Activated CD8-positive, alpha-beta memory T cell treated with anti-CD3 and anti-CD28 coated beads for 36 hours (primary cell): ENCODE measurements at regions not wholly inside any gene's neighbourhood (a gene's known extent, or its start where the extent isn't known, plus 50 kb on each side); places are given as distances from the start of the nearest gene placed in this dataset.

Experiments
- CTCF ChIA-PET: fragments of 350-600 bp; sonication (Branson Sonifier 250); formaldehyde crosslinking; loops from one replicate; lab custom pipeline; 2021; ENCODE audit warnings: antibody characterized with exemption; lab: Charles Lee
- POLR2A ChIA-PET: fragments of 350-600 bp; sonication (Branson Sonifier 250); formaldehyde crosslinking; loops from one replicate; lab custom pipeline; 2021; ENCODE audit warnings: antibody characterized with exemption; lab: Charles Lee

DNA sequence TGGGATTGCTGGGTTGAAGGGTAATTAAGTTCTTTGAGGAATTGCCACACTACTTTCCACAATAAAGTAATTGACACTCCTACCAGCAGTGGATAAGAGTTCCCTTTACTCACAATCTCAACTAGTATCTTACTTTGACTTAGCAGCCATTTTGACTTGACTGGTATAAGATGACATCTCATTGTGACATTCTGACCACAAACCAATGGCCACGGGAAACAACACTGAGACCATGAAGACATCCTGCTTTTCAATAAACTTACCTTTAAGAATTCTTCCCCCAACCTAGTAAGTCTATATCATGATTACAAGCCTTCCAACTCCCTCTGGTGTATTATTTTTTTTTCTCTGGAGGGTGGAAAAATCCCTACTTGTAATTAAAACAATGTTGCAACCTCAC, 66.9 kb upstream of the WDR1 start:
- ChIA-PET POLR2A (no interaction called here), CTCF (interaction anchor here (2.1 kb wide), 1 partner anchor 18 kb away, joined by 5 read pairs; no protein-coding TSS in a partner anchor)

DNA sequence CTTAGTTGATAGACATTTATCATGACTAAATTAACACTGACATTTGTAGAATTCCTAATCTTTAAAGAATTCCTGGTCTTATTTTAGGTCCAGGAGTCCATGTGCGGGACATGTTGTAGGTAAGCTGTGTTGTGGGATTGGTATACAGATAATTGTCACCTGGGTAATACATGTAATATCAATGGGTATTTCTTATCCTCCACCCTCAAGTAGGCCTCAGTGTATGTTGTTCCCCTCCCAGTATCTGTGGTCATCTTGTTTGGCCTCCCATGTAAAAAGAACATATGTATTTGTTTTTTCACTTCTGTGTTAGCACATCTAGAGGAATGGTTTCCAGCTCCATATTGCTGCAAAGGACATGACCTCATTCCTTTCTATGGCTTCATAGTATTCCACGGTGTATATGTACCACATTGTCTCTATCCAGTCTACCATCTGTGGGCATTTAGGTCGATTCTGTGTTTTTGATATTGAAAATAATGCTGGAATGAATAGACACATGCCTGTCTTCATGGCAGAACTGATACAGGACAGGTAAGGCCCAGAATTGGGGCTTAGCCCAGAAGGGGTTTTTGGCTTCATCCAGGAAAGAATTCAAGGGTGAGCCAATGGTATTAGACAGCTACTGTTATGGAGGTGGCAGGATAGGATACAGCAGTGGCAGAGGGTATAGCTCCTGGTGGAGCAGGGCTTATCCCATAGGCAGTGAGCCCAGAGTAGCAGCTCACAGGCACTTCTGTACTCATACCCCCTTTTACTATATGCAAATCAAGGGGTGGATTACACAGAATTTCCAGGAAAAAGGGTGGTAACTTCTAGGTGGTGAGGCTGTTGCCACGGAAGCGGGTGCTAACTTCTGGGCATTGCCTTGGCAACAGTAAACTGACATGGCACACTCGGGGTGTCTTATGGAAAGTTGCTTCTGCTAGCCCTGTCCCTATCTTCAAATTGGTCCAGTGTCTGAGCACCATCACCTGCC, 66.1 kb upstream of the WDR1 start:
- CTCF ChIA-PET: interaction anchor here (1.9 to 2.1 kb wide), 2 partner anchors 17 to 24 kb away, joined by 4 to 5 read pairs; no protein-coding TSS in a partner anchor
- POLR2A ChIA-PET: interaction anchor here (1.9 kb wide), 1 partner anchor 66 kb away, joined by 12 read pairs; the partner anchor contains the start of gene WDR1

DNA sequence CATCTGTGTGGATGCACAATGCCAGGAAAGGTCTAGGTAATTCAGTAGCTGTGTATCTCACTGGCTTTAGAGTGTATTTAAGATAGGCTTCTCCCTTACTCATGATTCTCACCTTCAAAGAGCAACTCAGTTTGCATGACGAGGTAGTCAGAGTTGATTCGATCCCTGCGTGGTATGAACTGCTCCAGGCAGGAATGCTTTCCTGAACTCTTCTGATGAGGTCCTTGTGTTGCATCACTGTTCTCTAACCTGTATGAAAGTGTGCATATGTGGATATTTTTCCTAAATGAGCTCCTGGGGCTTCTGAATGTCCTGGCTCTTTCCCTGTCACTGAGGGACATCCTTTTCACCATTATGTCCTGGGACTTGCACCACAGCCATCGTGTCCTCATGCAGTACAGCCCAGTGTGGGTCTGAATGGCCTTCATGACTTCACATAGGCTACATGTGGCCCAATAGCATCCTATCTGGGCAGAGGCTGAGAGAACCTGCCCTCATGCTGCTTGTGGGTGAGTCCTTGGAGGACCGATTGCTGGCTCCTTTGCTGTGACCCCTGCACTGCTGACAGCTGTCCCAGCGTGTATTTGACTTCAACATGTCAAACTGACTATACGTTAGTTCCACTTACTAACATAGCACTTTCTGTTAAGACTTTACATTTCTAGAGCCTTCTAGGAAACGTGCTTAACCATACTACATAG, 65.3 kb upstream of the WDR1 start:
- CTCF ChIA-PET: interaction anchor here (0.7 to 2.1 kb wide), 3 partner anchors 16 to 24 kb away, joined by 3 to 5 read pairs (median 4); no protein-coding TSS in a partner anchor
- POLR2A ChIA-PET: interaction anchor here (1.9 kb wide), 1 partner anchor 65 kb away, joined by 12 read pairs; the partner anchor contains the start of gene WDR1

DNA sequence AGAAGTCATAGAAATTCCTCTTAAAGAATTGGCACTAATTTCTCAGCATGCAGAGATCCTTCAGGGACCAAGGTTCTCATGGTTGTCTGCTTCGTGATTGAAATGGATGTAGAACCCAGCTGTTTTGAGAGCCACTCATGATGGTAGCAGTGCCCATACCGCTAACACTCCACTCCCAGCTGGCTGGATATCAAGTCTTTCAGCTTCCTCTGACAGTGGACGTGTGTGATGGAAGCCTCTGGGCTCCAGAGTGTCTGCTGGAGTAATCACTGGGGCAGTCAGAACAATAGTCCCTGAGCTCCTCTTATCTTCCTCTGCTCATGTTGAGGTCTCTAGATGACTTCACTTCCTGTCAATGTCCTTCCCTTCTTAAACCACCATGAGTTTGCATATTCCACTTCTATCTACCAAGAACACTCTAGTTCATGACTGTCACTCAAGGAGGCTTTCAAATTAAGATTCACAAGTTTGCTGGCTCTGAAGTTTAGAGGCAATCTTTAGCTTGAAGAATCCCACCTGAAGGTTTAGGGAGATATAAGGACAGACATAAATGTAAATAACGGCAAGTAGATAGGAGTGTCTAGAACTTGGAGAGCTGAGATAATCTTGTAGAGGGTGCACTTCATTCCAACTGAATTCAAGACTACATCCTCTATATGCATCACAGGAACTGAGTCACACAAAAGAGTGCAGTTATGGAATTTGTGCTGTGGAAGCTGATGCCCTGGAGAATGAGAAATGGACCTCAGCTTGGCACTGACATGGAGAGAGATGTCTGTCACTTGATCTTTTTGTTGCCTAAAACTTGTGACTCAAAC, 64.5 kb upstream of the WDR1 start:
- ChIA-PET POLR2A (interaction anchor here (0.7 to 1.9 kb wide), 3 partner anchors 64 to 279 kb away, joined by 3 to 12 read pairs (median 10); partner anchors contain the start of gene WDR1), CTCF (interaction anchor here (0.7 to 2.1 kb wide), 4 partner anchors 16 to 279 kb away, joined by 3 to 5 read pairs (median 4); no protein-coding TSS in a partner anchor)

- ChIA-PET CTCF (interaction anchor here (0.9 to 1.9 kb wide), 2 partner anchors 22 to 280 kb away, joined by 4 read pairs; no protein-coding TSS in a partner anchor), POLR2A (interaction anchor here (0.7 to 1.9 kb wide), 3 partner anchors 64 to 280 kb away, joined by 3 to 12 read pairs (median 10); partner anchors contain the start of gene WDR1)
These were observed 64.0 kb upstream of the WDR1 start for GRCh38 chr4:10180603-10180926.

- CTCF ChIA-PET: no interaction called here
These were observed 63.5 kb upstream of the WDR1 start for GRCh38 chr4:10179957-10180602.

DNA sequence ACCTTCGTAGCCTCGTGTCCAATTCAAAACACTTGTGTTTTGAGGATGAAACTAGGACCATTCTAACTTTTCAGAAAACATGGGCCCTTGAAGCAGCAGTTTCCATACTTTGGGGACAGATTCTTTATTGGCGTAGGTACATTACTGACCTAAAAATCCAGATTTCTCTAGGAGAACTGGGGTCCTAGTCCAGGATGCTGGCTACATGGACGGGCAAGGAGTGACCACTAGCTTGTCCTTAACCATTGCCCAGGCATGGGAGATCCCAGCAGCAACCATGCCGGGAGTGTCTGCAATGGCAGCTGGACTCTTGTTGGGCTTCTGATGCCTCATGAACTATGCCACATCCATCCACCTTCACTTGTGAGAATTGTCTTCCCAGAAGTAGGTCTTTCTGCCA, 62.2 kb upstream of the WDR1 start:
- POLR2A ChIA-PET: no interaction called here
- CTCF ChIA-PET: no interaction called here

More at GRCh38 chr4:10179957-10180602, 63.5 kb upstream of the WDR1 start:
- POLR2A ChIA-PET: no interaction called here

DNA sequence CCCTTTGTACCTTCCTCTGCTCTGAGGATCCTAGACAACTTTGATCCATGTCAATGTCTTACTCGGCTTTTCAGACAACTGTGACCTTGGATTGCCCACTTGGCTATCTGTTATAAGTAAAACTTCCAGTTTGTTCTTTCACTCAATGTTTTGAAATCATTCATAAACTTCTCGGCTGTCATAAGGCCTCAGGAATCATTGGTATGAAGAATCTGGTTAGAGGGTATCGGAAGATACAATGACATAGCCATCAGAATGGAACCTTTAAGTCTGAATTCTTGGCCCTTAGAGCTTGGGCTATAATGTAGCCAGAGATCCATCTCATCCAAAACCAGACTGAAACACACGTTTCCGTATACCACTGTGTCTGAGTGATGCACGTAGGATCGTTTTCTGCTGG, 59.0 kb upstream of the WDR1 start:
- ChIA-PET CTCF (interaction anchor here (1.3 to 1.6 kb wide), 2 partner anchors 11 to 17 kb away, joined by 3 to 4 read pairs; no protein-coding TSS in a partner anchor), POLR2A (no interaction called here)

- CTCF ChIA-PET: interaction anchor here (1.3 kb wide), 1 partner anchor 9 kb away, joined by 3 read pairs; no protein-coding TSS in a partner anchor
- POLR2A ChIA-PET: no interaction called here
These were observed 57.5 kb upstream of the WDR1 start for GRCh38 chr4:10173754-10174749.

- CTCF ChIA-PET: no interaction called here
These were observed 56.6 kb upstream of the WDR1 start for GRCh38 chr4:10173037-10173753.

GRCh38 chr4:10172278-10172921, 55.8 kb upstream of the WDR1 start:
- POLR2A ChIA-PET: no interaction called here
- CTCF ChIA-PET: no interaction called here

More at GRCh38 chr4:10173037-10173753, 56.6 kb upstream of the WDR1 start:
- POLR2A ChIA-PET: no interaction called here

DNA sequence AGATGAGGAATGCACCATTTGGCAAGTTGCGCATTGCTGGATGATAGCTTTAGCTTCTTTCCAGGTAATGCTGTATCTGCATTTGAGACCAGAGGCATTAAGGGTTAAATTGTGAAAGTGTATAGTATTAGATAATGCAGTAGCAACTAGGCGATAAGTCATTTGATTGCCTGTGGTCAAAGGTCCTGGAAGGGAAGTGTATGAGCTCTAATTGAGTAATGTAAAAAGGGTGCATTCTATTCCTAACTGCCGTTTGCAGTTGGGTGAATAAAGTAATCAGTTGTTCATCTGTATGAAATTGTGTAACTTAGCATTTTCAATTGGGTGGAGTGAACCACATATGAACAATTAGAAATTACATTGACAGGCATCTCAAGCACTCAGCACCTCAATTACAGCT, 54.5 kb upstream of the WDR1 start:
- CTCF ChIA-PET: interaction anchor here (0.8 kb wide), 1 partner anchor 10 kb away, joined by 3 read pairs; no protein-coding TSS in a partner anchor
- POLR2A ChIA-PET: no interaction called here

DNA sequence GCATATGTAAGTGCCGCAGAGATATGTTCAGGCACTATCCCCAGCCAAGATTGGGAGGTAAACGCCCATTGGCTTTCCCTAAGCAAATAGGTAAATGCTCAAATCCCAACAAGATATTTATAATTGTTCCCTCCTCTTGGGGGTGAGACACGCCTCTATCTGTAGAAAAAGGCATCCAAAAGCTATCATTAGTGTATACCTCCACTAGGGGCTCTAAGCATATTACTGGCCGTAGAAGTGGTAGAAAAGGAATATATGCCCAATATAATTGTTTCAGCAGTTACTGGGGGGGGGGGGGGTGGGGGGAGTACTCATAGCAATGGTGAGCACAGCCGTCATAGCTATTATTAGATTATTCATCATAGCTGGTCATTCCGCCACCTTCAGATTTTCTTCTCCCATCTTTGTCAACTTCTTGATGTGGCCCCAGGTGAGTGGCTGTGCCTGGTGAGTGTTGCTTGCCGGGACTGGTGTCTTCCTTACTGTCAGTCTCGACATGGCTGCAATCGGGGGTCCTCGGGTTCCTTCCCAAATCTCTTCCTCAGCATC, 53.3 kb upstream of the WDR1 start:
- CTCF ChIA-PET: no interaction called here

DNA sequence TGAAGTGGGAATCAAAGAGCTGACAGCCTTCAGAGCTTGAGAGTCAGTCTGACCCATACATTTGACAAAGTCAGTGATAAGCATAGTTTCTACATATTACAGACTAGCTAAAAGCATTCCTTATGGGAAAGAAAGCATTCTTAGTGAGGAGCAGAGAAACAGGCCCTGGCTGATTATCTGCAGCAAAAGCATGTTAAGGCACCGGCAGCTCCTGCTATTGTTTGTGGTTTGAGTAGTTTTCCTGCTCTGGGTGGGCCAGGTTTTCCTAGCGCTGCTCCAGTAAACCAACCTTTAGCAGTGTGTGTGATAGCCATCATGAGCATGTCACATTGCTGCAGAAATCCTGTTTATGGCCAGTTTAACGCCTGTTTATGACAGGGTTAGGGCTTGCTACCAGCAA, 51.6 kb upstream of the WDR1 start:
- ChIA-PET CTCF (no interaction called here), POLR2A (no interaction called here)

More for the DNA sequence above, 53.3 kb upstream of the WDR1 start:
- POLR2A ChIA-PET: no interaction called here

- CTCF ChIA-PET: no interaction called here
- POLR2A ChIA-PET: no interaction called here
These were observed 50.6 kb upstream of the WDR1 start for GRCh38 chr4:10167201-10167600.
